ENCODE measurements at regions not wholly inside any gene's neighbourhood (a gene's known extent, or its start where the extent isn't known, plus 50 kb on each side); places are given as distances from the start of the nearest gene placed in this dataset.
"Not testable (repeated sequence)": the region's sequence is repeated elsewhere in the genome, so short reads cannot be mapped to it uniquely, and the experiment has no call there.

GRCh38 chr2:64888591-64889309 lies 100.4 kb upstream of the SLC1A4 start:
- no peak for DNase-seq

GRCh38 chr2:64889803-64890202 lies 99.4 kb upstream of the SLC1A4 start:
- no peak for DNase-seq

- not testable (repeated sequence) for DNase-seq
These were observed 92.6 kb upstream of the SLC1A4 start for GRCh38 chr2:64896572-64896971.

- DNase-seq: no peak
These were observed 89.9 kb upstream of the SLC1A4 start for GRCh38 chr2:64899081-64899865.

GRCh38 chr2:64899876-64900275 lies 89.3 kb upstream of the SLC1A4 start:
- DNase-seq: not testable (repeated sequence)

GRCh38 chr2:64904413-64905329 lies 84.5 kb upstream of the SLC1A4 start:
- no peak for DNase-seq

GRCh38 chr2:64905338-64906024 lies 83.7 kb upstream of the SLC1A4 start:
- DNase-seq: no peak

- no peak for DNase-seq
These were observed 82.2 kb upstream of the SLC1A4 start for GRCh38 chr2:64906853-64907536.

GRCh38 chr2:64908406-64908805 lies 80.8 kb upstream of the SLC1A4 start:
- DNase-seq: no peak

- no peak for DNase-seq
These were observed 78.7 kb upstream of the SLC1A4 start for GRCh38 chr2:64910523-64910922.

GRCh38 chr2:64910972-64911433 lies 78.2 kb upstream of the SLC1A4 start:
- DNase-seq: no peak

- peak; percentile 24 for DNase-seq
These were observed 75.8 kb upstream of the SLC1A4 start for GRCh38 chr2:64913357-64913869.

GRCh38 chr2:64914247-64914646 lies 75.0 kb upstream of the SLC1A4 start:
- no peak for DNase-seq

- DNase-seq: no peak
These were observed 74.3 kb upstream of the SLC1A4 start for GRCh38 chr2:64914735-64915509.

GRCh38 chr2:64915510-64915900 lies 73.7 kb upstream of the SLC1A4 start:
- DNase-seq: no peak

GRCh38 chr2:64918220-64918886 lies 70.8 kb upstream of the SLC1A4 start:
- no peak for DNase-seq

GRCh38 chr2:64919261-64919660 lies 69.9 kb upstream of the SLC1A4 start:
- DNase-seq: no peak

GRCh38 chr2:64922482-64923384 lies 66.5 kb upstream of the SLC1A4 start:
- no peak for DNase-seq

GRCh38 chr2:64923385-64923710 lies 65.9 kb upstream of the SLC1A4 start:
- DNase-seq: no peak

Data from NCI-H1105 (cell line).